Osteocyte (in vitro differentiated cells): ENCODE measurements at regions not wholly inside any gene's neighbourhood (a gene's known extent, or its start where the extent isn't known, plus 50 kb on each side); places are given as distances from the start of the nearest gene placed in this dataset.

Source experiments
- DNase-seq: peaks from one replicate; pipeline ENCODE4 v3.0.0; 2021; ENCODE audit warnings: mixed read lengths; ENCODE audit not compliant: unreplicated experiment; ENCODE audit errors: extremely low spot score
- H3K27ac Mint-ChIP-seq: one replicate; pipeline ENCODE4 v1.8.0; 2021; ENCODE audit warnings: mild to moderate bottlenecking, mixed read lengths; ENCODE audit not compliant: unreplicated experiment
- H3K27me3 Mint-ChIP-seq: one replicate; pipeline ENCODE4 v1.8.0; 2021; ENCODE audit warnings: mixed read lengths; ENCODE audit not compliant: unreplicated experiment
- H3K36me3 Mint-ChIP-seq: one replicate; pipeline ENCODE4 v1.8.0; 2021; ENCODE audit warnings: mixed read lengths; ENCODE audit not compliant: unreplicated experiment
- H3K4me1 Mint-ChIP-seq: one replicate; pipeline ENCODE4 v1.8.0; 2021; ENCODE audit warnings: mixed read lengths; ENCODE audit not compliant: unreplicated experiment
- H3K4me3 Mint-ChIP-seq: one replicate; pipeline ENCODE4 v1.8.0; 2021; ENCODE audit warnings: mild to moderate bottlenecking, moderate library complexity, mixed read lengths; ENCODE audit not compliant: unreplicated experiment
- H3K9me3 Mint-ChIP-seq: one replicate; pipeline ENCODE4 v1.8.0; 2021; ENCODE audit warnings: mixed read lengths; ENCODE audit not compliant: unreplicated experiment
- TF ChIP-seq, protein P1 (sequence below): fragments of 200-600 bp; sonication (generic); IDR thresholded peaks from 2 replicates; pipeline ENCODE4 v1.5.0; 2021; ENCODE audit warnings: antibody characterized with exemption, mild to moderate bottlenecking, moderate library complexity

DNA sequence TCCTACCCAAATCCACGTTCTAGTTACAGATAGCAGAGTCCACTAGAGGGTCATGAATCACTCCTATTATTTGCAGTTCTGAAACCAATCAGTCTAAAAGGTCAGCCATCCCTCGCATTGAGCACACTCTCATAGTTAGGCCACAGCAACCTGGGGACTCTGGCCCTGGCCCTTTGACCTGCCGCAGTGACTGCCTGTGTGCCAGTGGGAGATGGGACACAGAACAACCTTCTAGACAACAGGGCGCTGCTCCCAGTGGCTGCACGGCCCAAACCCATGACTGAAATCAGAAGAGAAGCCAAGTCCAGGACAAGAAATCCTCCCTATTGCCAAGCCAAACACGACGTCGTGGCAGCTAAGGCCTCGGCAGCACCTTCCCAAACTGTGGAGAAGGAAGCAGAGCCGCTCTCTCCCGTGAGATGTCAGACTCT lies 158.5 kb downstream of the HERPUD2 start:
- H3K4me1 Mint-ChIP-seq = peaks cover 3% of the 10 kb centered on the region
- no peaks in the 10 kb centered on the region for H3K36me3 Mint-ChIP-seq
- TF ChIP-seq, protein P1, sequence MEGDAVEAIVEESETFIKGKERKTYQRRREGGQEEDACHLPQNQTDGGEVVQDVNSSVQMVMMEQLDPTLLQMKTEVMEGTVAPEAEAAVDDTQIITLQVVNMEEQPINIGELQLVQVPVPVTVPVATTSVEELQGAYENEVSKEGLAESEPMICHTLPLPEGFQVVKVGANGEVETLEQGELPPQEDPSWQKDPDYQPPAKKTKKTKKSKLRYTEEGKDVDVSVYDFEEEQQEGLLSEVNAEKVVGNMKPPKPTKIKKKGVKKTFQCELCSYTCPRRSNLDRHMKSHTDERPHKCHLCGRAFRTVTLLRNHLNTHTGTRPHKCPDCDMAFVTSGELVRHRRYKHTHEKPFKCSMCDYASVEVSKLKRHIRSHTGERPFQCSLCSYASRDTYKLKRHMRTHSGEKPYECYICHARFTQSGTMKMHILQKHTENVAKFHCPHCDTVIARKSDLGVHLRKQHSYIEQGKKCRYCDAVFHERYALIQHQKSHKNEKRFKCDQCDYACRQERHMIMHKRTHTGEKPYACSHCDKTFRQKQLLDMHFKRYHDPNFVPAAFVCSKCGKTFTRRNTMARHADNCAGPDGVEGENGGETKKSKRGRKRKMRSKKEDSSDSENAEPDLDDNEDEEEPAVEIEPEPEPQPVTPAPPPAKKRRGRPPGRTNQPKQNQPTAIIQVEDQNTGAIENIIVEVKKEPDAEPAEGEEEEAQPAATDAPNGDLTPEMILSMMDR = no peak
- no peak overlapping the region for H3K4me3 Mint-ChIP-seq
- no peaks in the 10 kb centered on the region for H3K9me3 Mint-ChIP-seq
- H3K27me3 Mint-ChIP-seq = peaks cover 45% of the 10 kb centered on the region
- DNase-seq = no peak
- no peak overlapping the region for H3K27ac Mint-ChIP-seq

DNA sequence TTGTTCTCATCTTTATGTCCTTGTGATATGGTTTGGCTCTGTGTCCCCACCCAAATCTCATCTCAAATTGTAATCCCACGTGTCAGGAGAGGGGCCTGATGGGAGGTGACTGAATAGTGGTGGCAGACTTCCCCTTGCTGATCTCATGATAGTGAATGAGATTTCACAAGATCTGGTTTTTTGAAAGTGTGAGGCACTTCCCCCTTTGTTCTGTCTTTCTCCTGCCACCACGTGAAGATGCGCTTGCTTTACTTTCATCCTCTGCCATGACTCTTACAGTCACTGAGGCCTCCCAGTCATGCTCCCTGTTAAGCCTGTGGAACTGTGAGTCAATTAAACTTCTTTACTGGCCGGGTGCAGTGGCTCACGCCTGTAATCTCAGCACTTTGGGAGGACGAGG lies 161.0 kb downstream of the HERPUD2 start:
- no peak overlapping the region for H3K4me3 Mint-ChIP-seq
- peaks cover 44% of the 10 kb centered on the region for H3K27me3 Mint-ChIP-seq
- H3K36me3 Mint-ChIP-seq = no peaks in the 10 kb centered on the region
- H3K4me1 Mint-ChIP-seq = peaks cover 3% of the 10 kb centered on the region
- DNase-seq = no peak
- H3K9me3 Mint-ChIP-seq = no peaks in the 10 kb centered on the region
- TF ChIP-seq, protein P1 = no peak
- no peak overlapping the region for H3K27ac Mint-ChIP-seq

DNA sequence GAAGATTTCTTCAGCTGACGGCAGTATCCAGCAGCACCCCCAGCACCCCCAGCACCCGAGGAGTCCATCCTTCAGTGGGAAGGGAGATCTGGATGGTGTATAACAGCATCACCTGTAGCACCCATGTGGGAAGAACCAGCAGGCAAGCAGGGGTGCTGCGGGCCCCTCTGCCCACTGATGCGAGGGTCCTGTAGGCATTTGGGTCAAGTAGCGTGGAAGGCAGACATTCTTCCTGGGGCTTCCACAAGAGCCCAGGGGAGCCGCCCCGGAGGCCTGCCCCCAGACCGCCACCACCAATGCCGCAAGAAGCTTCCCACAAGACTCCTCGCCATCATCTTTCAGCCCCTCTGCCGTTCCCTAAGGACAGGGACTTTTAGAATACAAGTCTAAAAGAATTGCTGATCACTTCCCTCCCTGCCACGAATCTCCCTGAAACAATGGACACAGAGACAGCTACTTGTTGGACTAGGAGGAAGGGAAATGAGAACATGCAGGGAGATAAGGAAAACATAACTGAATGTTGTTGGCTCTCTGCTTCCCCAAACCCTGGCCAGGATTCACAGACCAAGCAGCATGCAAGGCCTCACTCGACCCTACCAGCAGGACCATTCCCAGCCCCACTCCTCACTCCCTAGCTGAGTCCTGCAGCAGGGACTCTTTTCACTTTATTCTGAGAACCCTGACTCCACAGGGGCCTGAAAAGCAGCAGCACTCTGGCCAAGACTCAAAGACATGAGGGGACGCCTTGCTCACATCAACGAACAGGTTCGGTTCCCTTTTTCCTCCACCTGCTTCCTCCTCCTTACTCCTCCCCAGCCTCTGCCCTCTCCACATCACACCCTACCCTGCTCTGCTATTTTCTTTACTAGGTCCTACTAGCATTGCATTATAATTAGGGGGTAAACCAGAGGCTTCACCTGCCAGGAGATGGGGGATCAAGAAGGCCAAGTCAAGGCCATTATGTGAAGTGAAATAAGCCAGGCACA lies 164.5 kb downstream of the HERPUD2 start:
- no peaks in the 10 kb centered on the region for H3K9me3 Mint-ChIP-seq
- no peak for DNase-seq
- H3K27me3 Mint-ChIP-seq = peaks cover 52% of the 10 kb centered on the region
- H3K36me3 Mint-ChIP-seq = no peaks in the 10 kb centered on the region
- H3K27ac Mint-ChIP-seq = no peak overlapping the region
- no peak overlapping the region for H3K4me3 Mint-ChIP-seq
- TF ChIP-seq, protein P1 = no peak
- no peaks in the 10 kb centered on the region for H3K4me1 Mint-ChIP-seq

DNA sequence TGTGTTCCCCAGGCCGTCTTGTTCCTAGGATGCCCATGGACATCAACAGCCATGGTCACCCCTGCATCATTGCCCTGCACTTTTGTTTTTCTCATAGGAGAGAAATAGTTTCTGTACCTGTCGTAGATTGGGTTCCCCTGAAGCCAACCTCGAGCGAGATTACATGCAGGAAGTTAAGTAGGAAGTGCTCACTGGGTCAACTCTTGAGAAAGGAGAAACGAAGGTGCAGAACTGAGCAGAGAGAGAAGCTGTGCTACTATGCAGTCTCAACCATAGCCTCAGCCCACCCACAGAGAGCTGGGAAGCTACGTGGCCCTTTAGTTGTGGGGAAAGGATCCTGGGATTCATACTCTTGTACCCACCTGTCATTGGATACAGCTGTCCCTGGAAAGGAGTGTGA lies 165.2 kb downstream of the HERPUD2 start:
- no peaks in the 10 kb centered on the region for H3K36me3 Mint-ChIP-seq
- H3K4me1 Mint-ChIP-seq = no peaks in the 10 kb centered on the region
- TF ChIP-seq, protein P1 = no peak
- DNase-seq = no peak
- no peaks in the 10 kb centered on the region for H3K9me3 Mint-ChIP-seq
- peaks cover 52% of the 10 kb centered on the region for H3K27me3 Mint-ChIP-seq
- H3K4me3 Mint-ChIP-seq = no peak overlapping the region
- H3K27ac Mint-ChIP-seq = no peak overlapping the region

DNA sequence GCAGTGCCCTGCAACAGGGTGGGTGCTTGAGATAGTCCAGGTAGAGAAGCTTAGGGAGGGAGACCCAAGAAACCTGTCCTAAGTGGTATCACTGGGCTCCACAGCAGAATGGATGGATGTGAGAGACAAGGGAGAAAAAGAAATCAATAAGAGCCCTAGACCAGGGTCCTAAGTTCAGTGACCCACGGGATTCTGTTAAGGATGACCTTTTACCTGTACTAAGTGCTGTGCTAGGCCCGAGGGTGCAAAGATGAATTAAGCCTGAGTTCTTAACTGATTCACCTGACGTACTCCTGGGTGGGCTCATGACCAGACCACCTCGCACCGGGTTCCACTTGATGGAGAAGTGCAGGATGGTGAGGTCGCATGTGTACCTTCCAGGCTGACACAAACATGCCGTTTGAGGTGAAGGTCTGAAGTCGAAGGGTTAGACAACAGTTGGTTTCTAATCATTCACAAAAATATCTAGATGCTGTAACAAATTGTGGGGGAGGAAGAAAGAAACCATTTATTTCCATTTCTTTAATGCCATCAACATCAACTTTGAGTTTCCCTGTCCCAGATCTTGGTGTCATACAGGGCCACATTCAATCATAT lies 166.5 kb downstream of the HERPUD2 start:
- no peaks in the 10 kb centered on the region for H3K36me3 Mint-ChIP-seq
- peaks cover 55% of the 10 kb centered on the region for H3K27me3 Mint-ChIP-seq
- H3K9me3 Mint-ChIP-seq = no peaks in the 10 kb centered on the region
- no peak overlapping the region for H3K4me3 Mint-ChIP-seq
- TF ChIP-seq, protein P1 = no peak
- DNase-seq = no peak
- H3K27ac Mint-ChIP-seq = no peak overlapping the region
- H3K4me1 Mint-ChIP-seq = no peaks in the 10 kb centered on the region
